DOHH2 (cell line): ENCODE measurements at regions not wholly inside any gene's neighbourhood (a gene's known extent, or its start where the extent isn't known, plus 50 kb on each side); places are given as distances from the start of the nearest gene placed in this dataset.

Experiments
- H3F3A ChIP-seq: fragments of 200-600 bp; sonication (generic), shearing (Covaris generic); 2 replicates; pipeline ENCODE4 v1.6.0; 2016; ENCODE audit warnings: antibody characterized with exemption, mild to moderate bottlenecking; ENCODE audit not compliant: control insufficient read depth, insufficient read depth
- H3K27ac ChIP-seq: fragments of 200-600 bp; sonication (generic); 2 replicates; pipeline ENCODE4 v1.5.1; 2014; ENCODE audit warnings: low read depth, mild to moderate bottlenecking, low read length, moderate library complexity
- H3K27me3 ChIP-seq: fragments of 200-600 bp; sonication (generic); 2 replicates; pipeline ENCODE4 v1.6.1; 2014; ENCODE audit warnings: mild to moderate bottlenecking, low read length, mixed read lengths; ENCODE audit not compliant: control insufficient read depth
- H3K36me3 ChIP-seq: fragments of 200-600 bp; sonication (generic); 2 replicates; pipeline ENCODE4 v1.6.1; 2014; ENCODE audit warnings: mild to moderate bottlenecking, low read length, moderate library complexity, mixed read lengths; ENCODE audit not compliant: control insufficient read depth
- H3K4me1 ChIP-seq: fragments of 200-600 bp; sonication (generic); 2 replicates; pipeline ENCODE4 v1.6.1; 2014; ENCODE audit warnings: mild to moderate bottlenecking, low read length, mixed read lengths; ENCODE audit not compliant: control insufficient read depth
- H3K4me2 ChIP-seq: fragments of 200-600 bp; sonication (generic); 2 replicates; pipeline ENCODE4 v1.6.0; 2014; ENCODE audit warnings: mild to moderate bottlenecking, low read length, moderate library complexity
- H3K4me3 ChIP-seq: fragments of 200-600 bp; sonication (generic); 2 replicates; pipeline ENCODE4 v1.5.1; 2014; ENCODE audit warnings: mild to moderate bottlenecking, low read length, mixed read lengths
- H3K79me2 ChIP-seq: fragments of 200-600 bp; sonication (generic); 2 replicates; pipeline ENCODE4 v1.6.1; 2014; ENCODE audit warnings: mild to moderate bottlenecking, low read length, mixed read lengths; ENCODE audit not compliant: control insufficient read depth
- H3K9me2 ChIP-seq: fragments of 200-600 bp; sonication (generic); replicated peaks from 2 replicates; pipeline ENCODE4 v1.6.1; 2014; ENCODE audit warnings: mild to moderate bottlenecking, low read length, mixed read lengths; ENCODE audit not compliant: control insufficient read depth
- H3K9me3 ChIP-seq: fragments of 200-600 bp; sonication (generic); 2 replicates; pipeline ENCODE4 v1.6.1; 2014; ENCODE audit warnings: antibody characterized with exemption, low read length, mixed read lengths; ENCODE audit not compliant: control insufficient read depth, insufficient read depth
- H4K20me1 ChIP-seq: fragments of 200-600 bp; sonication (generic); 2 replicates; pipeline ENCODE4 v1.6.0; 2014; ENCODE audit warnings: low read depth, mild to moderate bottlenecking, antibody characterized with exemption, low read length, moderate library complexity; ENCODE audit not compliant: control insufficient read depth, insufficient read depth
- EZH2phosphoT487 ChIP-seq: fragments of 200-600 bp; sonication (generic); IDR thresholded peaks from 2 replicates; pipeline ENCODE4 v1.6.1; 2017; ENCODE audit warnings: borderline replicate concordance, mild to moderate bottlenecking, antibody characterized with exemption, low read length, moderate library complexity, mixed read lengths
- TF ChIP-seq, protein P1 (sequence below): fragments of 200-600 bp; sonication (generic); IDR thresholded peaks from one replicate; pipeline ENCODE4 v1.5.1; 2014; ENCODE audit warnings: antibody characterized with exemption, mild to moderate bottlenecking, low read depth, low read length; ENCODE audit not compliant: poor library complexity, severe bottlenecking

DNA sequence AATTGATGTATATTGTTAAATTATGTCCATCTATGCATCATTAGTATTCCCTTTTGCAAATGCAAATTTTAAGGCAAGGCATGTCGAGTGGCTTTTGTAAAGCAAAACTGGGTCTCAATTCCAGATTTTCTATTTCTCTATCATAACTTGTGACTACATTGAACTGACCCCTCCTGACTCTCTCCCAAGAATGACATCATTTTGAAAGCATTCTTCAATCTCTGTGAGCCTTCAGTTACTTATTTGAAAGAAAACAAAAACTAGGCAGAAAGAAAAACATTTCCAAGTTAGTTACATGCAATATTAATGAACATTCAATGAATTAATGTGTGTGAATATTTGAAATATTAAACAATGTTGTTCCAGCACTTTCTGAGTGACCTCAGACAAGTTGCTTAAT lies 314.3 kb upstream of the CLNK start:
- no peak overlapping the region for H3K4me2 ChIP-seq
- TF ChIP-seq EZH2phosphoT487 = no peak
- TF ChIP-seq, protein P1, sequence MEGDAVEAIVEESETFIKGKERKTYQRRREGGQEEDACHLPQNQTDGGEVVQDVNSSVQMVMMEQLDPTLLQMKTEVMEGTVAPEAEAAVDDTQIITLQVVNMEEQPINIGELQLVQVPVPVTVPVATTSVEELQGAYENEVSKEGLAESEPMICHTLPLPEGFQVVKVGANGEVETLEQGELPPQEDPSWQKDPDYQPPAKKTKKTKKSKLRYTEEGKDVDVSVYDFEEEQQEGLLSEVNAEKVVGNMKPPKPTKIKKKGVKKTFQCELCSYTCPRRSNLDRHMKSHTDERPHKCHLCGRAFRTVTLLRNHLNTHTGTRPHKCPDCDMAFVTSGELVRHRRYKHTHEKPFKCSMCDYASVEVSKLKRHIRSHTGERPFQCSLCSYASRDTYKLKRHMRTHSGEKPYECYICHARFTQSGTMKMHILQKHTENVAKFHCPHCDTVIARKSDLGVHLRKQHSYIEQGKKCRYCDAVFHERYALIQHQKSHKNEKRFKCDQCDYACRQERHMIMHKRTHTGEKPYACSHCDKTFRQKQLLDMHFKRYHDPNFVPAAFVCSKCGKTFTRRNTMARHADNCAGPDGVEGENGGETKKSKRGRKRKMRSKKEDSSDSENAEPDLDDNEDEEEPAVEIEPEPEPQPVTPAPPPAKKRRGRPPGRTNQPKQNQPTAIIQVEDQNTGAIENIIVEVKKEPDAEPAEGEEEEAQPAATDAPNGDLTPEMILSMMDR = no peak

DNA sequence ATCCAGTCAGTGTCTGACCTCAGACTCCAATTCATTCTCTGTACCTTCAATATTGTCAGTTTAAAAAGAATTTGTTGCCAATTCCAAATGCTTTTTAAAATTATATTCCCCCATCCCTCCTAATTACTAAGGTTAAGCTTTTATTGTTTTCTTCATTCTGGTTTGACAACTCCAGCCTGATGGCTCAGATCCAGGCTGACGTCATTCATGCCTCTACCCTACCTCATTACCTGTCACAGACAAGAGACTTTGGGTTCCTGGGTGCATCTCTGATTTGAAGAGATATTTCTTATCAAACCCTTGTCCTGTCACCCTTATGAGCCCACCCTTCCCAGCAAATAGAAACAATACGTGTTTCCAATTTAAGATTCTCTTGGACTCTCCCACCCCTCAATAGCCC lies 300.2 kb upstream of the CLNK start:
- Histone ChIP-seq H3K36me3 (no peaks in the 10 kb centered on the region), H3K27me3 (no peaks in the 10 kb centered on the region), H3K9me2 (no peaks in the 10 kb centered on the region), H3F3A (no peaks in the 10 kb centered on the region), H3K4me2 (no peak overlapping the region), H3K9me3 (no peaks in the 10 kb centered on the region), H3K4me1 (peaks cover 23% of the 10 kb centered on the region), H4K20me1 (no peaks in the 10 kb centered on the region), H3K4me3 (no peak overlapping the region), H3K79me2 (no peaks in the 10 kb centered on the region), H3K27ac (no peak overlapping the region)
- TF ChIP-seq, protein P1 = no peak
- TF ChIP-seq EZH2phosphoT487 = no peak

More for the DNA sequence above, 314.3 kb upstream of the CLNK start:
- Histone ChIP-seq H3K36me3 (no peaks in the 10 kb centered on the region), H3K79me2 (no peaks in the 10 kb centered on the region), H3K9me3 (no peaks in the 10 kb centered on the region), H3K27me3 (no peaks in the 10 kb centered on the region), H3K4me1 (peaks cover 6% of the 10 kb centered on the region), H3F3A (no peaks in the 10 kb centered on the region), H3K27ac (no peak overlapping the region), H3K9me2 (no peaks in the 10 kb centered on the region), H3K4me3 (no peak overlapping the region), H4K20me1 (no peaks in the 10 kb centered on the region)

DNA sequence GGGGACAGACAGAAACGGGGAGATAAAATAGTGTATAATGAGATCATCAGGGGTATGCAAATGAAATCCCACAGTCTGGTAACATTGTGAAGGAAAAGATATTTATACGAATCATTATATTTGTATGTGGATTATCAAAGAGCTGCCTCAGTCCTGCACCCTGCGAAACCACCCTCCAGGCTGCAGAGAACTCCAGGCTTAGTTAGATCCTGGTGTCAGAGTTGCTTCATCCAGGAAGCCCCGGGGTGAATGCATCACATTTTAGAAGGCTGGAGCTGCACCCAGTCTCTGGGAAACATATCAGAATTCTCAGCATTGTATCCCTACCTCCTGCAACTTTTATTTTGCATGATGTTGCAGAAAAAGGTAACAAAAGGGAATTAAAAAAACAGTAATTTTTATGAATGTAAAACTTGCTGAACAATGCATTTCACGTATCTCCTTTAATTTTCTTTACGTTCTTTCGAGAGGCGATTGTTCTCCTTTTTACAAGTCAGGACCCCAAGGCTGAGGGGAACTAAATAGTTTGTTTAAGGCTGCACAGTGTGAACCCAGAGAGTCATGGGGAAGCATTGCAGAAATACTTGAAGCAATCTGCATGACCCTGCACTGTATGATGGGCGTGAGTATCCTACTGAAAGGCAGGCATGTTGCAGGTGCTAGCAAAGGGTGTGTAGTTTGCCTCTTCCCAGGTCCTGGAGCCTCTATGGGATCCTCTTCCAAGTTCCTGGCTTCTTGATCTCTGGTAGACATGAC lies 299.5 kb upstream of the CLNK start:
- Histone ChIP-seq H4K20me1 (no peaks in the 10 kb centered on the region), H3K9me2 (no peaks in the 10 kb centered on the region), H3K9me3 (no peaks in the 10 kb centered on the region), H3F3A (no peaks in the 10 kb centered on the region), H3K27ac (no peak overlapping the region), H3K4me3 (no peak overlapping the region), H3K36me3 (no peaks in the 10 kb centered on the region), H3K4me1 (peaks cover 23% of the 10 kb centered on the region), H3K27me3 (no peaks in the 10 kb centered on the region), H3K4me2 (no peak overlapping the region), H3K79me2 (no peaks in the 10 kb centered on the region)
- TF ChIP-seq EZH2phosphoT487 = no peak
- TF ChIP-seq, protein P1 = no peak
